Endothelial cell (in vitro differentiated cells): ENCODE measurements at regions not wholly inside any gene's neighbourhood (a gene's known extent, or its start where the extent isn't known, plus 50 kb on each side); places are given as distances from the start of the nearest gene placed in this dataset.

Experiments
- DNase-seq: peaks from one replicate; pipeline ENCODE4 v3.0.0; 2021; ENCODE audit warnings: low spot score
- H3K27ac Mint-ChIP-seq: one replicate; pipeline ENCODE4 v1.8.0; 2021; ENCODE audit warnings: mixed read lengths, inconsistent platforms; ENCODE audit not compliant: unreplicated experiment
- H3K27me3 Mint-ChIP-seq: one replicate; pipeline ENCODE4 v1.8.0; 2021; ENCODE audit warnings: mild to moderate bottlenecking, moderate library complexity, mixed read lengths, inconsistent platforms; ENCODE audit not compliant: unreplicated experiment
- H3K36me3 Mint-ChIP-seq: one replicate; pipeline ENCODE4 v1.8.0; 2021; ENCODE audit warnings: mild to moderate bottlenecking, low read depth, mixed read lengths, inconsistent platforms; ENCODE audit not compliant: unreplicated experiment
- H3K4me1 Mint-ChIP-seq: one replicate; pipeline ENCODE4 v1.8.0; 2021; ENCODE audit warnings: mild to moderate bottlenecking, mixed read lengths, inconsistent platforms; ENCODE audit not compliant: unreplicated experiment
- H3K4me3 Mint-ChIP-seq: one replicate; pipeline ENCODE4 v1.8.0; 2021; ENCODE audit warnings: mild to moderate bottlenecking, mixed read lengths, inconsistent platforms; ENCODE audit not compliant: unreplicated experiment
- H3K9me3 Mint-ChIP-seq: one replicate; pipeline ENCODE4 v1.8.0; 2021; ENCODE audit warnings: mixed read lengths, inconsistent platforms; ENCODE audit not compliant: unreplicated experiment
- TF ChIP-seq, protein P1 (sequence below): fragments of 200-600 bp; sonication (generic); IDR thresholded peaks from one replicate; pipeline ENCODE4 v1.5.0; 2021; ENCODE audit warnings: antibody characterized with exemption; ENCODE audit not compliant: unreplicated experiment

DNA sequence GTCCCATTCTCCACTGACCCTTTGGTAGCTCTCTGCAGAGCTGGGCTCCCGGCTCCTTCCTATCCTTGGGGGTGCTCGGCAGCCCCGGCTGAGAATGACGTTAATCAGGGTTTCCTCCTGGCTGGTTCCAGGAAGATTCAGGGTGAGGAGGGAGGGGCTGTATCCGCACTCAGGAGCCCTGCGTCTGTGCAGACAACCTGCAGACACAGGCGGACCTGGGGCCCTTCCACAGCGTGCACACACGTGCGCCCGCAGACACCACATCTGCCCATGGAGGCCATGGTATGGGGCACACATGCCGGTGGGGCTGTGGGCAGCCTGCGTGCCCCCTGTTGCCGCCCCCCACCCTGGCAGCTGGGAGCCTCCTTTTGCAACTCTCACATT is 66.6 kb upstream of the RNU6ATAC start:
- H3K9me3 Mint-ChIP-seq: no peaks in the 10 kb centered on the region
- no peak for DNase-seq
- no peaks in the 10 kb centered on the region for H3K4me1 Mint-ChIP-seq
- no peaks in the 10 kb centered on the region for H3K36me3 Mint-ChIP-seq
- peaks cover 13% of the 10 kb centered on the region for H3K27me3 Mint-ChIP-seq
- no peak overlapping the region for H3K27ac Mint-ChIP-seq
- TF ChIP-seq, protein P1, sequence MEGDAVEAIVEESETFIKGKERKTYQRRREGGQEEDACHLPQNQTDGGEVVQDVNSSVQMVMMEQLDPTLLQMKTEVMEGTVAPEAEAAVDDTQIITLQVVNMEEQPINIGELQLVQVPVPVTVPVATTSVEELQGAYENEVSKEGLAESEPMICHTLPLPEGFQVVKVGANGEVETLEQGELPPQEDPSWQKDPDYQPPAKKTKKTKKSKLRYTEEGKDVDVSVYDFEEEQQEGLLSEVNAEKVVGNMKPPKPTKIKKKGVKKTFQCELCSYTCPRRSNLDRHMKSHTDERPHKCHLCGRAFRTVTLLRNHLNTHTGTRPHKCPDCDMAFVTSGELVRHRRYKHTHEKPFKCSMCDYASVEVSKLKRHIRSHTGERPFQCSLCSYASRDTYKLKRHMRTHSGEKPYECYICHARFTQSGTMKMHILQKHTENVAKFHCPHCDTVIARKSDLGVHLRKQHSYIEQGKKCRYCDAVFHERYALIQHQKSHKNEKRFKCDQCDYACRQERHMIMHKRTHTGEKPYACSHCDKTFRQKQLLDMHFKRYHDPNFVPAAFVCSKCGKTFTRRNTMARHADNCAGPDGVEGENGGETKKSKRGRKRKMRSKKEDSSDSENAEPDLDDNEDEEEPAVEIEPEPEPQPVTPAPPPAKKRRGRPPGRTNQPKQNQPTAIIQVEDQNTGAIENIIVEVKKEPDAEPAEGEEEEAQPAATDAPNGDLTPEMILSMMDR: no peak
- no peak overlapping the region for H3K4me3 Mint-ChIP-seq

DNA sequence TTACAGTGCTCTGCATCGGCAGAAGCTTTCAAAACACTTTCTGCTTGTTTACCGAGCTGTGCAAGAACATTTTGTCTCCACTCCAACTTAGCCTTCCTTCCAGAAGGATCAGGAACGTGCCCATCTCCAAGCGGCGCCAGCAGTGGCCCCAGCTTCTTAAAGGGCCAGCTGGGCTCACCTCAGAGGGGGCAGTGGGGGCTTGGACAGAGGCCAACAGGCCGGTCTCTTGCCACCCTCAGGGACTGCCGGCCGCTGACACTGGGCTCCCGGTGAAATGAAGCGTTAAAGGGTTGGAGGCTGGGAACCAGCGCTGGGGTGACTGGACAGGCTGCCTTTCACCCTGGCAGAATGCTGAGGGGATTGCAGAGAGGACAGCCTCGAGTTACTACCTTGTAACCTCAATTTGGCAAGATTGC is 67.0 kb upstream of the RNU6ATAC start:
- no peaks in the 10 kb centered on the region for H3K36me3 Mint-ChIP-seq
- peaks cover 13% of the 10 kb centered on the region for H3K27me3 Mint-ChIP-seq
- no peaks in the 10 kb centered on the region for H3K4me1 Mint-ChIP-seq
- H3K9me3 Mint-ChIP-seq: no peaks in the 10 kb centered on the region
- DNase-seq: no peak
- no peak overlapping the region for H3K27ac Mint-ChIP-seq
- no peak overlapping the region for H3K4me3 Mint-ChIP-seq
- TF ChIP-seq, protein P1: no peak

DNA sequence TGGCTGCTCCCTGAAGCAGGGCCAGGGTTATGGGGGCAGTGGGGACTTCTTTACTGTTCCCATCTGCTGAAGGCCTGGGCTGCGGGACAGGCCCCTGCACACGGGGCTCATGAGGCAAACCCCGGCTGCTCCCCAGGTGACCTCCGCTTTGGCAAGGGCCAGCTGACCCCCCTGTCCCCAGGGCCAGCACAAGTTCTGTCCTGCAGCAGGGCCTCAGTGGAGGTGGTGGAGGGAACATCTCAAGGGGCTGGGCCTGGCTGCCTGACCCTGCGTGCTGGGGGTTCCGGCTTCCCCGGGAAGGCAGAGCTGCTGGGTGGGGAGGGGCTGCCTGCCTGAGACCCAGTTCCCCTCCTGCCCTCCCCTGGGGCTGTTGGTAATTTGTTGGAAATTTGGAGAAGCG is 67.4 kb upstream of the RNU6ATAC start:
- no peaks in the 10 kb centered on the region for H3K9me3 Mint-ChIP-seq
- H3K27ac Mint-ChIP-seq: no peak overlapping the region
- no peaks in the 10 kb centered on the region for H3K4me1 Mint-ChIP-seq
- TF ChIP-seq, protein P1: no peak
- H3K27me3 Mint-ChIP-seq: peaks cover 13% of the 10 kb centered on the region
- no peak overlapping the region for H3K4me3 Mint-ChIP-seq
- no peaks in the 10 kb centered on the region for H3K36me3 Mint-ChIP-seq
- no peak for DNase-seq

DNA sequence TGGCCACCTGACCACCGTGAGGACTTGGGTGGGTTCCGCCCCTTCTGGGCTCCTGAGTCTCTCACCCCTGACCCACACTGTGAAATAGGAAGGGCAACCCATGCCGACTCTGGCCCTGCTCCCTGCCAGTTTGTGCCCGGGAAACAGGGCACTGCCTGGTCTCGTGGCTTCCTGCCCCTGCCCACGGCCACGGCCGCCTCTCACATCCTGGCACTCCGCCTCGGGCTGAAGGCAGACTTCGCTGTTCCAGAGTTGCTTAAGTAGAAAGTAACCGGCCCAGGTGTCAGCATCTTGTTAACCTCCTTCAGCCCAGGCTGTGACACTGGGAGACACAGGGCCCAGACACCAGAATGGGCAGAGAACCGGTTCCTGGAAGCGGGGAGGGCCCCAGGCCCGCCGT is 68.7 kb upstream of the RNU6ATAC start:
- Mint-ChIP-seq H3K27me3 (peaks cover 8% of the 10 kb centered on the region), H3K36me3 (no peaks in the 10 kb centered on the region), H3K4me1 (no peaks in the 10 kb centered on the region), H3K9me3 (no peaks in the 10 kb centered on the region), H3K4me3 (no peak overlapping the region), H3K27ac (no peak overlapping the region)
- DNase-seq: no peak
- TF ChIP-seq, protein P1: no peak

DNA sequence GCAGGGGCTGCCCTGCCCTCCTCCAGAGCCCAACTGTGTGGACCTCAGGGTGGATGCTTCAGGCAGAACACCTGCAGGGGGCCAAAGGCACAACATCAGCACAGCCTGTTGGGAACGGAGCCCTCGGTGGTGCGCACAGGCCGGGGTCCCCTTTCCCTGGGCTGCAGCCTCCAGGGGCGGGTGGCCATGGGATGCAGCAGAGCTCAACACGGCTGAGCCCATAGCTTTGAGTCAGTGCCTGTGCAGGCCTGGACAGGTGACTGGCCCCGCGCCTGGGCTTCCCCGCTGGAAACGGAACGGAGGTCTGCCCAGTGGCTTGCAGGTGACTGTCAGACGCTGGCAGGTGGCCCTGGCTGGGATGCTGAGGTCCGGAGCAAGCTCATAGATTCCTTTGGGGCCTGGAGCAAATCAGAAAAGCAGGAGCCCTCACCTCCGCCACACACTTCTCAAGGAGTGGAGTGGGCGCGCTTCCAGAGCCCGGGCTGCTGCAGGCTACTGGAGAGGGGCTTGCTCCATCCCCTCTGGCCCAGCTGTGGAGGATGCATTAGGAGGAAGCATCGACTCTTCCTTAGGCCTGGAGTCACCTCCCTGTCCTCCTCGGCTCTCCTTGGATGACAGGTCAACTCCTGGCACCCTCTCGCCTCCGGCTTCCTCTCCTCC is 69.8 kb upstream of the RNU6ATAC start:
- Mint-ChIP-seq H3K36me3 (no peaks in the 10 kb centered on the region), H3K27ac (no peak overlapping the region), H3K27me3 (peaks cover 4% of the 10 kb centered on the region), H3K4me3 (no peak overlapping the region), H3K9me3 (no peaks in the 10 kb centered on the region), H3K4me1 (no peaks in the 10 kb centered on the region)
- no peak for DNase-seq
- TF ChIP-seq, protein P1: no peak
